SK-N-SH (cell line): ENCODE measurements at regions not wholly inside any gene's neighbourhood (a gene's known extent, or its start where the extent isn't known, plus 50 kb on each side); places are given as distances from the start of the nearest gene placed in this dataset.

Source experiments
- CTCF ChIA-PET: fragments of 300-600, 350-600 bp; formaldehyde crosslinking; extraction: SDS; loops from one replicate; lab custom pipeline; 2021; lab: Yijun Ruan, JAX
- POLR2A ChIA-PET: fragments of 350-600 bp; sonication (Branson Sonifier 250); formaldehyde crosslinking; extraction: SDS; loops from one replicate; lab custom pipeline; 2020; ENCODE audit warnings: antibody characterized with exemption, inconsistent platforms; lab: Yijun Ruan, JAX
- DNase-seq: peaks from one replicate; pipeline ENCODE4 v3.0.0; 2012
- H2AFZ ChIP-seq: fragments of 200-600 bp; sonication (generic); 2 replicates; pipeline ENCODE4 v1.8.1; 2016; ENCODE audit warnings: antibody characterized with exemption, mild to moderate bottlenecking, low read depth
- H3F3A ChIP-seq: fragments of 200-600 bp; sonication (generic); replicated peaks from 2 replicates; pipeline ENCODE3; 2016; ENCODE audit warnings: antibody characterized with exemption, mild to moderate bottlenecking; ENCODE audit not compliant: insufficient read depth
- H3K27ac ChIP-seq, 2 experiments: fragments of 200-500 bp in 1 of 2; fragments of 200-600 bp in 1 of 2; sonication (Bioruptor generic) in 1 of 2; sonication (generic), shearing (Covaris generic) in 1 of 2; 2 replicates each; pipeline versions ENCODE4 v1.5.1 to v1.6.1; 2014 to 2016; ENCODE audit warnings: low read depth in 2 of 2, inconsistent platforms in 1 of 2, low read length in 1 of 2, mild to moderate bottlenecking in 1 of 2, mixed read lengths in 1 of 2
- H3K27me3 ChIP-seq: fragments of 200-600 bp; sonication (generic), shearing (Covaris generic); 2 replicates; pipeline ENCODE4 v1.6.1; 2016; ENCODE audit warnings: mixed run types; ENCODE audit not compliant: insufficient read depth
- H3K36me3 ChIP-seq, 2 experiments: fragments of 200-500 bp in 1 of 2; fragments of 200-600 bp in 1 of 2; sonication (Bioruptor generic) in 1 of 2; sonication (generic) in 1 of 2; replicated peaks in 1 of 2; 2 replicates each; pipeline versions ENCODE3 to v1.5.1; 2014 to 2016; ENCODE audit warnings: low read length in 1 of 2, mild to moderate bottlenecking in 1 of 2; ENCODE audit not compliant: insufficient read depth in 2 of 2, control insufficient read depth in 1 of 2
- H3K4me1 ChIP-seq, 2 experiments: fragments of 200-500 bp in 1 of 2; fragments of 200-600 bp in 1 of 2; sonication (Bioruptor generic) in 1 of 2; sonication (generic), shearing (Covaris generic) in 1 of 2; 2 replicates each; pipeline versions ENCODE4 v1.5.1 to v1.6.1; 2014 to 2016; ENCODE audit warnings: low read depth in 1 of 2, low read length in 1 of 2, mixed run types in 1 of 2; ENCODE audit not compliant: insufficient read depth in 2 of 2, control insufficient read depth in 1 of 2
- H3K4me2 ChIP-seq: fragments of 200-600 bp; sonication (generic), shearing (Covaris generic); 2 replicates; pipeline ENCODE4 v1.6.1; 2017; ENCODE audit warnings: mixed run types
- H3K4me3 ChIP-seq, 2 experiments: fragments of 200-500 bp in 1 of 2; fragments of 200-600 bp in 1 of 2; sonication (Bioruptor generic) in 1 of 2; sonication (generic), shearing (Covaris generic) in 1 of 2; 2 replicates each; pipeline versions ENCODE4 v1.5.1 to v1.8.1; 2014 to 2016; ENCODE audit warnings: low read depth in 2 of 2, inconsistent platforms in 1 of 2, low read length in 1 of 2, mild to moderate bottlenecking in 1 of 2, mixed read lengths in 1 of 2, moderate library complexity in 1 of 2
- H3K79me2 ChIP-seq: fragments of 200-600 bp; sonication (generic); 2 replicates; pipeline ENCODE4 v1.8.1; 2017; ENCODE audit warnings: mild to moderate bottlenecking; ENCODE audit not compliant: insufficient read depth
- H3K9ac ChIP-seq: fragments of 200-600 bp; sonication (generic); 2 replicates; pipeline ENCODE4 v1.6.1; 2017; ENCODE audit warnings: mixed run types
- H3K9me2 ChIP-seq: fragments of 200-600 bp; sonication (generic); 2 replicates; pipeline ENCODE4 v1.6.1; 2017; ENCODE audit warnings: mixed run types
- H3K9me3 ChIP-seq: fragments of 200-600 bp; sonication (generic); 2 replicates; pipeline ENCODE4 v1.6.1; 2017; ENCODE audit warnings: mixed run types, mild to moderate bottlenecking, moderate library complexity
- H4K20me1 ChIP-seq: fragments of 200-600 bp; sonication (generic); 2 replicates; pipeline ENCODE4 v1.6.1; 2017; ENCODE audit warnings: mild to moderate bottlenecking, mixed run types; ENCODE audit not compliant: insufficient read depth
- GATA2 ChIP-seq: sonication (generic); formaldehyde crosslinking; IDR thresholded peaks from 2 replicates; pipeline ENCODE4 v1.5.0; 2020; ENCODE audit warnings: mild to moderate bottlenecking, missing genetic modification reagents
- small RNA-seq, 7 experiments: library from RNA; depleted of rRNA; stranded (forward); fragments of <200 nt; gene quantifications; one replicate each; pipeline ENCODE3, GENCODE V24; 2012
- TF ChIP-seq, protein P1 (sequence below): fragments of 150-350 bp; IDR thresholded peaks from 2 replicates; pipeline ENCODE4 v1.6.1; 2017; ENCODE audit warnings: antibody characterized with exemption, low read length, low read depth, borderline replicate concordance
- TF ChIP-seq, protein P2 (sequence below): fragments of 200-600 bp; sonication (generic); IDR thresholded peaks from 2 replicates; pipeline ENCODE4 v1.6.1; 2017; ENCODE audit warnings: antibody characterized with exemption, mild to moderate bottlenecking, moderate library complexity

DNA sequence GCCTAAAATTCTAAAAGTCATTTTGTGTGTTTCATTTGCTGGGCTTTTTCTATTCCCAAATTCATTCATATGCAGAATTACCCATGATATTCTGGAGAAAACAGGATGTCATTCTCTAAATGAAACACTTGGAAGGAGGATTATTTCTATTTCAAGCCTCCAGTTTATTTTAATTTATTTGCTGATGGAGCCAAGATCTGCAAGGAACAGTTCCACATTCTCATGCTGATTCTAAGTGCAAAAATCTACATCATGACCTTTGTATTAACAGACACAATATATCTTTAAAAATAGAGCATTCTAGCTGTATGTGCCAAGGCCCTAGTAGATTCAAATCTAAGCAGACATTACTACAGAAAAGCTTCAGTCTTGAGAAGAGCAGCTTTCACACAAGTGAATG, 51.3 kb upstream of the KCND2 start:
- Histone ChIP-seq H3K9me2 (no peaks in the 10 kb centered on the region), H3F3A (no peaks in the 10 kb centered on the region), H3K4me3 (no peak overlapping the region), H3K9ac (no peak overlapping the region), H3K9me3 (no peaks in the 10 kb centered on the region), H3K4me2 (no peak overlapping the region), H3K4me1 (no peaks in the 10 kb centered on the region), H3K36me3 (no peaks in the 10 kb centered on the region), H2AFZ (no peak overlapping the region), H3K79me2 (no peaks in the 10 kb centered on the region), H3K27me3 (no peaks in the 10 kb centered on the region), H4K20me1 (no peaks in the 10 kb centered on the region), H3K27ac (no peak overlapping the region)
- no peak for TF ChIP-seq GATA2 (CRISPR knock-in tag)
- TF ChIP-seq, protein P1, sequence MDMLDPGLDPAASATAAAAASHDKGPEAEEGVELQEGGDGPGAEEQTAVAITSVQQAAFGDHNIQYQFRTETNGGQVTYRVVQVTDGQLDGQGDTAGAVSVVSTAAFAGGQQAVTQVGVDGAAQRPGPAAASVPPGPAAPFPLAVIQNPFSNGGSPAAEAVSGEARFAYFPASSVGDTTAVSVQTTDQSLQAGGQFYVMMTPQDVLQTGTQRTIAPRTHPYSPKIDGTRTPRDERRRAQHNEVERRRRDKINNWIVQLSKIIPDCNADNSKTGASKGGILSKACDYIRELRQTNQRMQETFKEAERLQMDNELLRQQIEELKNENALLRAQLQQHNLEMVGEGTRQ, result no peak
- TF ChIP-seq, protein P2, sequence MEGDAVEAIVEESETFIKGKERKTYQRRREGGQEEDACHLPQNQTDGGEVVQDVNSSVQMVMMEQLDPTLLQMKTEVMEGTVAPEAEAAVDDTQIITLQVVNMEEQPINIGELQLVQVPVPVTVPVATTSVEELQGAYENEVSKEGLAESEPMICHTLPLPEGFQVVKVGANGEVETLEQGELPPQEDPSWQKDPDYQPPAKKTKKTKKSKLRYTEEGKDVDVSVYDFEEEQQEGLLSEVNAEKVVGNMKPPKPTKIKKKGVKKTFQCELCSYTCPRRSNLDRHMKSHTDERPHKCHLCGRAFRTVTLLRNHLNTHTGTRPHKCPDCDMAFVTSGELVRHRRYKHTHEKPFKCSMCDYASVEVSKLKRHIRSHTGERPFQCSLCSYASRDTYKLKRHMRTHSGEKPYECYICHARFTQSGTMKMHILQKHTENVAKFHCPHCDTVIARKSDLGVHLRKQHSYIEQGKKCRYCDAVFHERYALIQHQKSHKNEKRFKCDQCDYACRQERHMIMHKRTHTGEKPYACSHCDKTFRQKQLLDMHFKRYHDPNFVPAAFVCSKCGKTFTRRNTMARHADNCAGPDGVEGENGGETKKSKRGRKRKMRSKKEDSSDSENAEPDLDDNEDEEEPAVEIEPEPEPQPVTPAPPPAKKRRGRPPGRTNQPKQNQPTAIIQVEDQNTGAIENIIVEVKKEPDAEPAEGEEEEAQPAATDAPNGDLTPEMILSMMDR, result no peak
- ChIA-PET POLR2A (no interaction called here), CTCF (no interaction called here)
- DNase-seq, result no peak

Small RNAs in the stretch of these regions (small RNA-seq; reads per million reads assigned to genes)
- gene RNU1-29P, result 0 to 0.11 (median 0) reads per million in 7 experiments
